ENCODE measurements at regions not wholly inside any gene's neighbourhood (a gene's known extent, or its start where the extent isn't known, plus 50 kb on each side); places are given as distances from the start of the nearest gene placed in this dataset.

DNA sequence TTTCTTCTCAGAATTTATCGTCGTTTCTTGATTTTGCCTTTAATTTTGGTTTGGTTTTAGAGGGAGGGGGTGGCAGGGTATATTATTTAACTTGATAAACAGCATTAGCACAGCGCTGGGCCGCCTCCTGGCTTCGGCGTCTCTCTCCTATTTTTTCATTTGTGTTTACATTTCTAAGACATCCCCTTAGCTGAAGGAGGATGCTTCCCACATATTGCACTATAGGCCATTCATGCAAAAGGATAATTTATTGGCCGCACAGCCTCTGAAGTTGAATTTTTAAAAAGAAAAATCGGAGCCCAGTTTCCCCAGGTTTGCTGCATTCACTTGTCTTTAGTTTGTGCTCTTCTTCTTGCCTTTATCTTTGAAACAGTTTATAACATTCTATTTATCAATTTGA, 497.4 kb upstream of the ZFHX3 start:
- TF ChIP-seq, protein P1, sequence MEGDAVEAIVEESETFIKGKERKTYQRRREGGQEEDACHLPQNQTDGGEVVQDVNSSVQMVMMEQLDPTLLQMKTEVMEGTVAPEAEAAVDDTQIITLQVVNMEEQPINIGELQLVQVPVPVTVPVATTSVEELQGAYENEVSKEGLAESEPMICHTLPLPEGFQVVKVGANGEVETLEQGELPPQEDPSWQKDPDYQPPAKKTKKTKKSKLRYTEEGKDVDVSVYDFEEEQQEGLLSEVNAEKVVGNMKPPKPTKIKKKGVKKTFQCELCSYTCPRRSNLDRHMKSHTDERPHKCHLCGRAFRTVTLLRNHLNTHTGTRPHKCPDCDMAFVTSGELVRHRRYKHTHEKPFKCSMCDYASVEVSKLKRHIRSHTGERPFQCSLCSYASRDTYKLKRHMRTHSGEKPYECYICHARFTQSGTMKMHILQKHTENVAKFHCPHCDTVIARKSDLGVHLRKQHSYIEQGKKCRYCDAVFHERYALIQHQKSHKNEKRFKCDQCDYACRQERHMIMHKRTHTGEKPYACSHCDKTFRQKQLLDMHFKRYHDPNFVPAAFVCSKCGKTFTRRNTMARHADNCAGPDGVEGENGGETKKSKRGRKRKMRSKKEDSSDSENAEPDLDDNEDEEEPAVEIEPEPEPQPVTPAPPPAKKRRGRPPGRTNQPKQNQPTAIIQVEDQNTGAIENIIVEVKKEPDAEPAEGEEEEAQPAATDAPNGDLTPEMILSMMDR (conservative IDR thresholded peaks at IDR 0.05; ENCODE audit: low read depth, low read length) = no peak
- TF ChIP-seq NFE2L2 (IDR thresholded peaks at IDR 0.05; ENCODE audit: low read depth, low read length) (no peak), MXI1 (IDR thresholded peaks at IDR 0.05; ENCODE audit: borderline replicate concordance, low read depth, low read length) (no peak), POLR2A (IDR thresholded peaks at IDR 0.05; ENCODE audit: low read depth, low read length) (no peak), RAD21 (IDR thresholded peaks at IDR 0.05; ENCODE audit: low read length) (no peak), CEBPB (IDR thresholded peaks at IDR 0.05; ENCODE audit: low read depth, low read length) (no peak), BHLHE40 (IDR thresholded peaks at IDR 0.05; ENCODE audit: low read depth, low read length) (no peak), MAZ (IDR thresholded peaks at IDR 0.05; ENCODE audit: borderline replicate concordance, low read depth, low read length) (no peak), SMC3 (IDR thresholded peaks at IDR 0.05; ENCODE audit: low read depth, low read length) (no peak), FOS (IDR thresholded peaks at IDR 0.05; ENCODE audit: low read depth, low read length) (no peak), MAFK (IDR thresholded peaks at IDR 0.05; ENCODE audit: low read depth, low read length) (no peak)
